Testis (tissue), 2 donors: ENCODE measurements at regions not wholly inside any gene's neighbourhood (a gene's known extent, or its start where the extent isn't known, plus 50 kb on each side); places are given as distances from the start of the nearest gene placed in this dataset.

Source experiments
- POLR2A ChIP-seq: fragments of 450-650 bp; IDR thresholded peaks from one replicate; pipeline ENCODE4 v1.6.1; 2017; ENCODE audit warnings: antibody characterized with exemption, mild to moderate bottlenecking, moderate library complexity
- TF ChIP-seq, protein P1 (sequence below), 3 experiments: fragments of 450-650 bp in 2 of 3; fragments of 200-600 bp in 1 of 3; sonication (generic) in 1 of 3; IDR thresholded peaks; one replicate each; pipeline ENCODE4 v1.5.1; 2016 to 2019; ENCODE audit warnings: antibody characterized with exemption in 3 of 3, mild to moderate bottlenecking in 2 of 3, moderate library complexity in 1 of 3

DNA sequence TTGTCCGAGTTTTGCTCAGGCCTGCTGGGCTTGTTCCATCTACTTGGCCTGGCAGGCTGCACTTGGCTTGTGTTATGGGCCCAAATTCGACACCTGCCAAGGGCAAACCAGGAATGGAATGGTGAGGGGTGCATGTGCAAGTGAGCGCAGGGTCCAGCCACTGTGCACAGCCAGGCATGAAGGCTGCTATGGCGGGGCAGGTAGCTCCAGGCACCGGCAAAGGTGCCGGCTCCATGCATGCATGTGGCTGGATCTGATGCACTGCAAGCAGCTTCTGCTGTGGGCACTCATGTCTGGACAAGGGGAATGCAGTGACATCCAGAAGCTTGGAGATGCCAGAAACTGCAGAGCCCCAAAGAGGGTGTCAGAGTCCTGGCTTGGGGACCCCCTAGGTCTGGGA is 463.0 kb downstream of the EPHA3 start:
- TF ChIP-seq, protein P1, sequence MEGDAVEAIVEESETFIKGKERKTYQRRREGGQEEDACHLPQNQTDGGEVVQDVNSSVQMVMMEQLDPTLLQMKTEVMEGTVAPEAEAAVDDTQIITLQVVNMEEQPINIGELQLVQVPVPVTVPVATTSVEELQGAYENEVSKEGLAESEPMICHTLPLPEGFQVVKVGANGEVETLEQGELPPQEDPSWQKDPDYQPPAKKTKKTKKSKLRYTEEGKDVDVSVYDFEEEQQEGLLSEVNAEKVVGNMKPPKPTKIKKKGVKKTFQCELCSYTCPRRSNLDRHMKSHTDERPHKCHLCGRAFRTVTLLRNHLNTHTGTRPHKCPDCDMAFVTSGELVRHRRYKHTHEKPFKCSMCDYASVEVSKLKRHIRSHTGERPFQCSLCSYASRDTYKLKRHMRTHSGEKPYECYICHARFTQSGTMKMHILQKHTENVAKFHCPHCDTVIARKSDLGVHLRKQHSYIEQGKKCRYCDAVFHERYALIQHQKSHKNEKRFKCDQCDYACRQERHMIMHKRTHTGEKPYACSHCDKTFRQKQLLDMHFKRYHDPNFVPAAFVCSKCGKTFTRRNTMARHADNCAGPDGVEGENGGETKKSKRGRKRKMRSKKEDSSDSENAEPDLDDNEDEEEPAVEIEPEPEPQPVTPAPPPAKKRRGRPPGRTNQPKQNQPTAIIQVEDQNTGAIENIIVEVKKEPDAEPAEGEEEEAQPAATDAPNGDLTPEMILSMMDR (IDR thresholded peaks at IDR 0.05) = no peak
- TF ChIP-seq POLR2A = no peak
